A204.1 (cell line): ENCODE measurements at regions not wholly inside any gene's neighbourhood (a gene's known extent, or its start where the extent isn't known, plus 50 kb on each side); places are given as distances from the start of the nearest gene placed in this dataset.

ENCODE experiments used
- FAIRE-seq: peaks from 2 replicates; lab custom pipeline; 2012; peaks lifted over from hg19 to GRCh38; lab: Jason Lieb, UNC

GRCh38 chr6:91449539-91449938 lies 862.7 kb upstream of the MAP3K7 start:
- no peak for FAIRE-seq

- no peak for FAIRE-seq
Observed at GRCh38 chr6:91447530-91448254, 860.8 kb upstream of the MAP3K7 start.

- no peak for FAIRE-seq
Observed at GRCh38 chr6:91447081-91447480, 860.2 kb upstream of the MAP3K7 start.

- FAIRE-seq, result no peak
Observed at GRCh38 chr6:91443405-91443804, 856.5 kb upstream of the MAP3K7 start.

- no peak for FAIRE-seq
Observed at GRCh38 chr6:91442342-91442741, 855.5 kb upstream of the MAP3K7 start.

- no peak for FAIRE-seq
Observed at GRCh38 chr6:91438570-91438969, 851.7 kb upstream of the MAP3K7 start.

- FAIRE-seq, result no peak
Observed at GRCh38 chr6:91437315-91437729, 850.5 kb upstream of the MAP3K7 start.

- FAIRE-seq, result no peak
Observed at GRCh38 chr6:91436448-91436847, 849.6 kb upstream of the MAP3K7 start.

- no peak for FAIRE-seq
Observed at GRCh38 chr6:91435630-91436029, 848.8 kb upstream of the MAP3K7 start.

- no peak for FAIRE-seq
Observed at GRCh38 chr6:91434576-91434975, 847.7 kb upstream of the MAP3K7 start.

GRCh38 chr6:91433660-91434534 lies 847.0 kb upstream of the MAP3K7 start:
- FAIRE-seq, result no peak

- FAIRE-seq, result peak; percentile 60
Observed at GRCh38 chr6:91428953-91429560, 842.2 kb upstream of the MAP3K7 start.

GRCh38 chr6:91428296-91428695 lies 841.4 kb upstream of the MAP3K7 start:
- FAIRE-seq, result no peak

GRCh38 chr6:91420243-91420642 lies 833.4 kb upstream of the MAP3K7 start:
- no peak for FAIRE-seq

GRCh38 chr6:91415031-91415605 lies 828.2 kb upstream of the MAP3K7 start:
- no peak for FAIRE-seq

GRCh38 chr6:91412532-91412931 lies 825.7 kb upstream of the MAP3K7 start:
- no peak for FAIRE-seq

- no peak for FAIRE-seq
Observed at GRCh38 chr6:91407706-91408105, 820.8 kb upstream of the MAP3K7 start.

- FAIRE-seq, result no peak
Observed at GRCh38 chr6:91392951-91393350, 806.1 kb upstream of the MAP3K7 start.

- no peak for FAIRE-seq
Observed at GRCh38 chr6:91387290-91388059, 800.6 kb upstream of the MAP3K7 start.

- no peak for FAIRE-seq
Observed at GRCh38 chr6:91386204-91386603, 799.3 kb upstream of the MAP3K7 start.

GRCh38 chr6:91383207-91383606 lies 796.3 kb upstream of the MAP3K7 start:
- no peak for FAIRE-seq

- no peak for FAIRE-seq
Observed at GRCh38 chr6:91376686-91377085, 789.8 kb upstream of the MAP3K7 start.
